Choroid plexus epithelial cell (primary cell): ENCODE measurements at regions not wholly inside any gene's neighbourhood (a gene's known extent, or its start where the extent isn't known, plus 50 kb on each side); places are given as distances from the start of the nearest gene placed in this dataset.

Source experiments
- DNase-seq: peaks from one replicate; pipeline ENCODE4 v3.0.0-alpha.2; 2010; ENCODE audit warnings: low read depth
- H3K4me3 ChIP-seq: 2 replicates; pipeline ENCODE4 v1.5.1; 2011; ENCODE audit warnings: low read depth, mild to moderate bottlenecking, control low read depth, low read length, moderate library complexity
- TF ChIP-seq, protein P1 (sequence below): conservative IDR thresholded peaks from 2 replicates; pipeline ENCODE4 v1.5.1; 2011; ENCODE audit warnings: low read depth, mild to moderate bottlenecking, control low read depth, inconsistent platforms, low read length, moderate library complexity

- DNase-seq = no peak
- H3K4me3 ChIP-seq = no peak overlapping the region
- TF ChIP-seq, protein P1, sequence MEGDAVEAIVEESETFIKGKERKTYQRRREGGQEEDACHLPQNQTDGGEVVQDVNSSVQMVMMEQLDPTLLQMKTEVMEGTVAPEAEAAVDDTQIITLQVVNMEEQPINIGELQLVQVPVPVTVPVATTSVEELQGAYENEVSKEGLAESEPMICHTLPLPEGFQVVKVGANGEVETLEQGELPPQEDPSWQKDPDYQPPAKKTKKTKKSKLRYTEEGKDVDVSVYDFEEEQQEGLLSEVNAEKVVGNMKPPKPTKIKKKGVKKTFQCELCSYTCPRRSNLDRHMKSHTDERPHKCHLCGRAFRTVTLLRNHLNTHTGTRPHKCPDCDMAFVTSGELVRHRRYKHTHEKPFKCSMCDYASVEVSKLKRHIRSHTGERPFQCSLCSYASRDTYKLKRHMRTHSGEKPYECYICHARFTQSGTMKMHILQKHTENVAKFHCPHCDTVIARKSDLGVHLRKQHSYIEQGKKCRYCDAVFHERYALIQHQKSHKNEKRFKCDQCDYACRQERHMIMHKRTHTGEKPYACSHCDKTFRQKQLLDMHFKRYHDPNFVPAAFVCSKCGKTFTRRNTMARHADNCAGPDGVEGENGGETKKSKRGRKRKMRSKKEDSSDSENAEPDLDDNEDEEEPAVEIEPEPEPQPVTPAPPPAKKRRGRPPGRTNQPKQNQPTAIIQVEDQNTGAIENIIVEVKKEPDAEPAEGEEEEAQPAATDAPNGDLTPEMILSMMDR = no peak
These were observed 433.0 kb upstream of the RUNX1 start for GRCh38 chr21:35482096-35482495.

DNA sequence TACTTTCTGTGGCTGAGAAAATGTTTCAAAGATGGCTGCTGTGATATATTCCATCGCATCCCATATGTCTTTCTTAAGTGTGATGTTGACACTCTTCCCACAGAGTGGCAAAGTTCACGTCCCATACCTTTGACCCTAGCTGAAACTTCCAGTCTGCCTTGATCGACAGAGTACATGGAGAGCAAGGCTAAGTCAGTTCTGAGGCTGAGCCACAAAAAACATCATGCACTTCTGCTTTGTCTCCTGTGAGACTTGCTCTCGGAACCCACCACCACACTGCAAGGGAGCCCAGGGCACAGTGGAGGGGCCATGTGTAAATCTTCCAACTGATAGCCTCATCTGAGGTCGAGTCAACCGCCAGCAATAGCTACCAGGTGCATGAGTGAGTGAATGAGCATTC is 431.9 kb upstream of the RUNX1 start:
- no peak overlapping the region for H3K4me3 ChIP-seq
- TF ChIP-seq, protein P1 = no peak
- no peak for DNase-seq

- TF ChIP-seq, protein P1 = no peak
- no peak overlapping the region for H3K4me3 ChIP-seq
- DNase-seq = no peak
These were observed 430.4 kb upstream of the RUNX1 start for GRCh38 chr21:35479529-35479928.

GRCh38 chr21:35479065-35479448 is 430.0 kb upstream of the RUNX1 start:
- no peak for DNase-seq
- H3K4me3 ChIP-seq = no peak overlapping the region
- TF ChIP-seq, protein P1 = no peak

DNA sequence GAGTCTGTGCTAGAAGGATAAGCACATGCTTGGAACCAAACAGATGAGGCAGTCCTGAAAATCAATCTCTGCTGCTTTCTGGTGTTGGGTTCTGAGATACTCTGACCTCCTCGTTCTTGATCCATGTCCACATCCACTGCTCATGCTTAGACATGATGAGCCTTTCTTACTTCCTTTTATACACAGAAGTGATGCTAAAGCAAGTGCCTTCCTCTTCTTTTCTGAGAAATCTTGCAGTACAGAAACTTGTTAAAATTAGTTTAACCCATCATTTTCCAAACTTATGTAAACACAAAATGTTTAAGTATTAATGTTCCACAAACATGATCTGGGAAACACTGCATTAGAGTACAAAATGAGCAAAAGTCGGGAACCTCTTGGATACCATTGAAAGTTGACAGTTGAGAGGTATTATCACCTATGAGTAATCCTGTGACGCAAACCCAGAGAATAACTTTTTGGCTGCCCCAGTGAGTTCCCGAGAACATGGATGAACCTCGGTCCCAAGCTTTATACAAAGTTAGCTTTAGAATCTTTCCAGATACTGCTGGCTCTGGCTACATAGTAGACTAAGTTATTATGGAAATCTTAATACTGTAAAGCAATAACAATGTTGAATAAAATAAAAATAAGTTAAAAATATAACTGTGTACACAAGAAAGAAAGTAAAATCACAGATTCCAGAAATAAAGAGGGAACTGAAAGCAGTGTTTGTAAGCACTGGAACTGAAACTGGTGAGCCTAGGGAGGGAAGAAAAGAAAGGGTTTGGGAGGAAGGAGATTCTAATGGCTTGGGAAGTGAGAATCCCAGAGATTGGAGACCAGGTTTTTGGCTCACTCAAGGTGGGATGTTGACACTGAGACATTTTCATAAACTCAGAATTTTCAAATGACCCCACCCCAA is 429.3 kb upstream of the RUNX1 start:
- TF ChIP-seq, protein P1 = no peak
- peak; percentile 68 for DNase-seq
- H3K4me3 ChIP-seq = no peak overlapping the region

DNA sequence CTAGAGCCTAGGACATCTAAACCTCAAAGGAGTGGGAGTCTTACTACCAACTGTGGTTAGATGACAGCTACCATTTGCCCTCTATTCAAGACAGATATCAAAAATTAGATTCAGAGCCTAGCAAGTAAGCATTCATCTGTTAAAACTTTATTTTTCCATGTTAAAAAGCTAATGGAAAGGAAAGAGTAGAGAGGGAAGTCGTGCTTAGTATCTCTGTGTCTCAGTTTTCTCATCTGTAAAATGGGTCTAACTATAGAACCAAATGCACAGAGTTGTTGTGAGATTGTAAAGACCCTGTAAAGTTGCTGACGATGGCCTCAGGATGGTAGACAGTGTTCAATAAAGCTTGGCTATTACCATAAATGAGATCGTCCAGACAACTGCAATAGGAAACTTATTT is 428.5 kb upstream of the RUNX1 start:
- TF ChIP-seq, protein P1 = no peak
- DNase-seq = no peak
- H3K4me3 ChIP-seq = no peak overlapping the region
